Lower leg skin (tissue), 3 donors: ENCODE measurements at regions not wholly inside any gene's neighbourhood (a gene's known extent, or its start where the extent isn't known, plus 50 kb on each side); places are given as distances from the start of the nearest gene placed in this dataset.

ENCODE experiments used
- POLR2A ChIP-seq, 2 donors: fragments of 450-650 bp; IDR thresholded peaks; one replicate each; pipeline ENCODE4 v1.6.1; 2016 to 2017; ENCODE audit warnings: antibody characterized with exemption in 2 of 2, mild to moderate bottlenecking in 1 of 2, moderate library complexity in 1 of 2
- TF ChIP-seq, protein P1 (sequence below), 3 donors: fragments of 450-650 bp; IDR thresholded peaks; one replicate each; pipeline ENCODE4 v1.5.1; 2016; ENCODE audit warnings: antibody characterized with exemption in 3 of 3, mild to moderate bottlenecking in 3 of 3, moderate library complexity in 2 of 3

DNA sequence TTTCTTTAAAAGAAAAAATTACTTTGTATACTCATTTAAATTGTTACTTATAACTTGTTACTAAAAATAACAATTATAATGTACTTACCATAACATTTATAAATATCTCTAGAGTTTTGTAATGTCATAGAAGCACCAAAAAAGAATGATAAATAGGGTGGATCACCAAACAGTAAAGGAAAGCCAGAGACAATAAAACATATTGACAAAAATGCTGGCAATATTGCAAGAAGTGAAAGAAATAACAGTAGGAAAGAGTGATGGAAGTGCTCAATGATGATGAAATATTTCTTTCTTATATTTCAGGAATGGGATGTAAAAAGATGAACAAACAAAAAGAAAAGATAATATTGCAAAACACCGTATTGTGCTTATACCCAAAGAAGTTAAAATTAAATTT lies 301.7 kb downstream of the CENPW start:
- TF ChIP-seq, protein P1, sequence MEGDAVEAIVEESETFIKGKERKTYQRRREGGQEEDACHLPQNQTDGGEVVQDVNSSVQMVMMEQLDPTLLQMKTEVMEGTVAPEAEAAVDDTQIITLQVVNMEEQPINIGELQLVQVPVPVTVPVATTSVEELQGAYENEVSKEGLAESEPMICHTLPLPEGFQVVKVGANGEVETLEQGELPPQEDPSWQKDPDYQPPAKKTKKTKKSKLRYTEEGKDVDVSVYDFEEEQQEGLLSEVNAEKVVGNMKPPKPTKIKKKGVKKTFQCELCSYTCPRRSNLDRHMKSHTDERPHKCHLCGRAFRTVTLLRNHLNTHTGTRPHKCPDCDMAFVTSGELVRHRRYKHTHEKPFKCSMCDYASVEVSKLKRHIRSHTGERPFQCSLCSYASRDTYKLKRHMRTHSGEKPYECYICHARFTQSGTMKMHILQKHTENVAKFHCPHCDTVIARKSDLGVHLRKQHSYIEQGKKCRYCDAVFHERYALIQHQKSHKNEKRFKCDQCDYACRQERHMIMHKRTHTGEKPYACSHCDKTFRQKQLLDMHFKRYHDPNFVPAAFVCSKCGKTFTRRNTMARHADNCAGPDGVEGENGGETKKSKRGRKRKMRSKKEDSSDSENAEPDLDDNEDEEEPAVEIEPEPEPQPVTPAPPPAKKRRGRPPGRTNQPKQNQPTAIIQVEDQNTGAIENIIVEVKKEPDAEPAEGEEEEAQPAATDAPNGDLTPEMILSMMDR (IDR thresholded peaks at IDR 0.05): no peak
- TF ChIP-seq POLR2A (IDR thresholded peaks at IDR 0.05): no peak
